SU-DHL-6 (cell line): ENCODE measurements at regions not wholly inside any gene's neighbourhood (a gene's known extent, or its start where the extent isn't known, plus 50 kb on each side); places are given as distances from the start of the nearest gene placed in this dataset.
A peak's percentile ranks its signal among the peaks of the same experiment; 100 is the strongest.

Experiments used
- H2AFZ ChIP-seq: fragments of 200-600 bp; sonication (generic); 2 replicates; pipeline ENCODE4 v1.6.1; 2014; ENCODE audit warnings: low read depth, mild to moderate bottlenecking, moderate library complexity, mixed read lengths, antibody characterized with exemption, low read length; ENCODE audit not compliant: severe bottlenecking
- H3F3A ChIP-seq: fragments of 200-600 bp; shearing (Covaris generic); 2 replicates; pipeline ENCODE4 v1.6.0; 2016; ENCODE audit warnings: antibody characterized with exemption, mild to moderate bottlenecking; ENCODE audit not compliant: insufficient read depth
- H3K27ac ChIP-seq: fragments of 200-600 bp; sonication (generic); 2 replicates; pipeline ENCODE4 v1.5.1; 2016; ENCODE audit warnings: low read depth, mild to moderate bottlenecking, low read length, moderate library complexity, mixed read lengths
- H3K27me3 ChIP-seq: fragments of 200-600 bp; sonication (generic), shearing (Covaris generic); 2 replicates; pipeline ENCODE4 v1.6.0; 2014; ENCODE audit warnings: mild to moderate bottlenecking, low read length
- H3K36me3 ChIP-seq: fragments of 200-600 bp; sonication (generic); 2 replicates; pipeline ENCODE4 v1.6.1; 2014; ENCODE audit warnings: mild to moderate bottlenecking, low read length, mixed read lengths
- H3K4me2 ChIP-seq: fragments of 300-600, 200-600 bp; shearing (Covaris generic), sonication (generic); 2 replicates; pipeline ENCODE4 v1.6.0; 2014; ENCODE audit warnings: low read length, low read depth, mild to moderate bottlenecking; ENCODE audit not compliant: poor library complexity, severe bottlenecking
- H3K4me3 ChIP-seq: fragments of 200-600 bp; sonication (generic); 2 replicates; pipeline ENCODE4 v1.5.1; 2014; ENCODE audit warnings: antibody characterized with exemption, low read length, mild to moderate bottlenecking, mixed read lengths; ENCODE audit not compliant: insufficient read depth, poor library complexity, severe bottlenecking
- H3K79me2 ChIP-seq: fragments of 200-600 bp; sonication (generic); 2 replicates; pipeline ENCODE4 v1.6.1; 2014; ENCODE audit warnings: mild to moderate bottlenecking, low read length, moderate library complexity; ENCODE audit not compliant: insufficient read depth
- H3K9ac ChIP-seq: fragments of 200-600 bp; sonication (generic); 2 replicates; pipeline ENCODE4 v1.7.0; 2014; ENCODE audit warnings: mild to moderate bottlenecking, low read length
- H3K9me2 ChIP-seq: fragments of 200-600 bp; sonication (generic); replicated peaks from 2 replicates; pipeline ENCODE4 v1.6.1; 2014; ENCODE audit warnings: low read length; ENCODE audit not compliant: insufficient read depth
- H3K9me3 ChIP-seq: fragments of 200-600 bp; sonication (generic); 2 replicates; pipeline ENCODE4 v1.6.1; 2014; ENCODE audit warnings: low read length, mixed read lengths; ENCODE audit not compliant: insufficient read depth
- H4K20me1 ChIP-seq: fragments of 200-600 bp; sonication (generic); 2 replicates; pipeline ENCODE4 v1.6.1; 2014; ENCODE audit warnings: low read depth, mild to moderate bottlenecking, antibody characterized with exemption, low read length, moderate library complexity, mixed read lengths
- CTCF ChIP-seq: fragments of 200-600 bp; sonication (generic); IDR thresholded peaks from one replicate; pipeline ENCODE4 v1.5.1; 2017; ENCODE audit warnings: antibody characterized with exemption, mild to moderate bottlenecking, low read length, moderate library complexity; ENCODE audit not compliant: insufficient read depth, poor library complexity, severe bottlenecking
- EZH2phosphoT487 ChIP-seq: fragments of 200-600 bp; sonication (generic), shearing (Covaris generic); conservative IDR thresholded peaks from 2 replicates; pipeline ENCODE4 v1.6.1; 2018; ENCODE audit warnings: mild to moderate bottlenecking, antibody characterized with exemption, low read length, moderate library complexity, mixed read lengths

- Histone ChIP-seq H3K9me2 (no peaks in the 10 kb centered on the region), H3K36me3 (no peaks in the 10 kb centered on the region), H3K79me2 (no peaks in the 10 kb centered on the region), H3K27me3 (no peaks in the 10 kb centered on the region), H3K9ac (no peak overlapping the region), H3K27ac (no peak overlapping the region), H4K20me1 (no peaks in the 10 kb centered on the region), H2AFZ (peak overlapping the region; percentile 28), H3F3A (no peaks in the 10 kb centered on the region), H3K4me2 (peak overlapping the region; percentile 33), H3K9me3 (no peaks in the 10 kb centered on the region), H3K4me3 (no peak overlapping the region)
- TF ChIP-seq EZH2phosphoT487, result no peak
- no peak for TF ChIP-seq CTCF
These were observed 231.7 kb upstream of the B3GALT2 start for GRCh38 chr1:193417945-193418744.

- H3K4me3 ChIP-seq, result no peak overlapping the region
- no peaks in the 10 kb centered on the region for H3K9me3 ChIP-seq
- H3K9me2 ChIP-seq, result no peaks in the 10 kb centered on the region
- H3K4me2 ChIP-seq, result peak overlapping the region; percentile 33
- H3K36me3 ChIP-seq, result no peaks in the 10 kb centered on the region
- H3K79me2 ChIP-seq, result no peaks in the 10 kb centered on the region
- H3F3A ChIP-seq, result no peaks in the 10 kb centered on the region
- no peak overlapping the region for H3K27ac ChIP-seq
- H3K27me3 ChIP-seq, result no peaks in the 10 kb centered on the region
- H4K20me1 ChIP-seq, result no peaks in the 10 kb centered on the region
- H3K9ac ChIP-seq, result no peak overlapping the region
- no peak for TF ChIP-seq CTCF
- no peak for TF ChIP-seq EZH2phosphoT487
- peak overlapping the region; percentile 65 for H2AFZ ChIP-seq
These were observed 231.0 kb upstream of the B3GALT2 start for GRCh38 chr1:193417403-193417802.

- no peak overlapping the region for H3K9ac ChIP-seq
- no peaks in the 10 kb centered on the region for H3K9me3 ChIP-seq
- H2AFZ ChIP-seq, result peak overlapping the region; percentile 16
These were observed 230.0 kb upstream of the B3GALT2 start for GRCh38 chr1:193416226-193417024.

More at GRCh38 chr1:193416226-193417024, 230.0 kb upstream of the B3GALT2 start:
- H3K27ac ChIP-seq, result no peak overlapping the region
- TF ChIP-seq CTCF (no peak), EZH2phosphoT487 (no peak)
- no peaks in the 10 kb centered on the region for H3K79me2 ChIP-seq
- no peaks in the 10 kb centered on the region for H3K27me3 ChIP-seq
- H3K4me2 ChIP-seq, result no peak overlapping the region
- H3K36me3 ChIP-seq, result no peaks in the 10 kb centered on the region
- H3K4me3 ChIP-seq, result no peak overlapping the region
- H3K9me2 ChIP-seq, result no peaks in the 10 kb centered on the region
- no peaks in the 10 kb centered on the region for H4K20me1 ChIP-seq
- H3F3A ChIP-seq, result no peaks in the 10 kb centered on the region
